HepG2 (cell line): ENCODE measurements at regions not wholly inside any gene's neighbourhood (a gene's known extent, or its start where the extent isn't known, plus 50 kb on each side); places are given as distances from the start of the nearest gene placed in this dataset.

Experiments
- ATAC-seq: fragments of 200-7000 bp; cut with Tn5 transposase; 3 replicates; pipeline ENCODE4 v1.9.1; 2020; ENCODE audit warnings: mild to moderate bottlenecking, moderate library complexity
- BruUV-seq: library from RNA; stranded (reverse); fragments of 400-500 nt; replicated peaks from 2 replicates; lab custom pipeline; 2021; lab: Mats Ljungman, UMichigan
- CTCF ChIA-PET: fragments of 300-600 bp; formaldehyde crosslinking; extraction: SDS; loops from one replicate; lab custom pipeline; 2021; ENCODE audit warnings: low total read pairs, inconsistent platforms, low intra/inter-chr PET ratio; lab: Yijun Ruan, JAX
- POLR2A ChIA-PET: fragments of 350-600 bp; sonication (Branson Sonifier 250); formaldehyde crosslinking; loops from one replicate; lab custom pipeline; 2020; ENCODE audit warnings: antibody characterized with exemption, inconsistent platforms; lab: Yijun Ruan, JAX
- DNase-seq: peaks from one replicate; pipeline ENCODE4 v3.0.0-alpha.2; 2015; ENCODE audit warnings: low spot score
- FAIRE-seq: peaks from 3 replicates; lab custom pipeline; 2011; peaks lifted over from hg19 to GRCh38; lab: Jason Lieb, UNC
- H2AFZ ChIP-seq: one replicate; pipeline ENCODE4 v1.6.1; 2011; ENCODE audit warnings: low read length, inconsistent platforms
- H3K27ac ChIP-seq: fragments of 300-600 bp; 3 replicates; pipeline ENCODE4 v1.8.0; 2011; ENCODE audit warnings: mixed run types, mild to moderate bottlenecking, mixed read lengths, low read length, inconsistent platforms; ENCODE audit not compliant: insufficient read depth; ENCODE audit errors: extremely low read length
- H3K27me3 ChIP-seq, 2 experiments: fragments of 200-600 bp in 1 of 2; 2 replicates in 1 of 2; 3 replicates in 1 of 2; pipeline versions ENCODE4 v1.6.0 to v1.8.0; 2011; ENCODE audit warnings: low read length in 2 of 2, mild to moderate bottlenecking in 2 of 2, moderate library complexity in 2 of 2, inconsistent platforms in 1 of 2; ENCODE audit not compliant: insufficient read depth in 2 of 2, control insufficient read depth in 1 of 2
- H3K36me3 ChIP-seq, 2 experiments: fragments of 200-600 bp in 1 of 2; replicated peaks in 1 of 2; 2 replicates in 1 of 2; 3 replicates in 1 of 2; pipeline versions ENCODE4 v1.5.1 to v1.8.0; 2011; ENCODE audit warnings: low read length in 2 of 2, inconsistent platforms in 1 of 2; ENCODE audit not compliant: insufficient read depth in 2 of 2, control insufficient read depth in 1 of 2
- H3K4me1 ChIP-seq: 2 replicates; pipeline ENCODE4 v1.5.1; 2012; ENCODE audit warnings: low read length, inconsistent platforms; ENCODE audit not compliant: insufficient read depth
- H3K4me2 ChIP-seq: 2 replicates; pipeline ENCODE4 v1.6.0; 2011; ENCODE audit warnings: low read depth, low read length, inconsistent platforms
- H3K4me3 ChIP-seq, 3 experiments: fragments of 200-600 bp in 1 of 3; sonication (generic), shearing (Covaris generic) in 1 of 3; replicated peaks in 1 of 3; 2 replicates each; pipeline ENCODE4 v1.5.1; 2011 to 2016; ENCODE audit warnings: low read length in 3 of 3, inconsistent platforms in 2 of 3, low read depth in 2 of 3, mild to moderate bottlenecking in 2 of 3, control low read depth in 1 of 3, mixed read lengths in 1 of 3; ENCODE audit not compliant: insufficient read depth in 1 of 3
- H3K79me2 ChIP-seq: one replicate; pipeline ENCODE4 v1.6.1; 2011; ENCODE audit warnings: low read length, inconsistent platforms; ENCODE audit not compliant: insufficient read depth
- H3K9ac ChIP-seq: 2 replicates; pipeline ENCODE4 v1.6.0; 2011; ENCODE audit warnings: mild to moderate bottlenecking, low read depth, low read length, inconsistent platforms; ENCODE audit not compliant: insufficient read depth
- H3K9me3 ChIP-seq: 2 replicates; pipeline ENCODE4 v1.5.1; 2012; ENCODE audit warnings: mild to moderate bottlenecking, low read length
- H4K20me1 ChIP-seq: 2 replicates; pipeline ENCODE4 v1.6.0; 2011; ENCODE audit warnings: inconsistent platforms, mild to moderate bottlenecking, low read length, moderate library complexity; ENCODE audit not compliant: insufficient read depth
- HBP1 ChIP-seq: IDR thresholded peaks from 2 replicates; pipeline ENCODE4 v1.6.1; 2016; ENCODE audit warnings: low read depth, control low read depth
- PHF5A ChIP-seq: IDR thresholded peaks from one replicate; pipeline ENCODE4 v1.6.1; 2018; ENCODE audit warnings: low read depth, missing genetic modification reagents; ENCODE audit not compliant: unreplicated experiment
- ZMYM3 ChIP-seq: sonication (generic); formaldehyde crosslinking; IDR thresholded peaks from 2 replicates; pipeline ENCODE4 v1.5.1; 2020; ENCODE audit warnings: mild to moderate bottlenecking, missing genetic modification reagents
- ZNF609 ChIP-seq: sonication (generic); formaldehyde crosslinking; IDR thresholded peaks from 2 replicates; pipeline ENCODE4 v1.4.0; 2020; ENCODE audit warnings: mild to moderate bottlenecking, missing genetic modification reagents, borderline replicate concordance
- WGBS: methylation state at CpG from one replicate; pipeline ENCODE4 v1.1.6; 2017; ENCODE audit warnings: low lambda C conversion rate; 5-methylcytosine and 5-hydroxymethylcytosine counted together
- in situ Hi-C: cut with HindIII; loops from 2 replicates; pipeline ENCODE4 v1.10.0; 2017; ENCODE audit warnings: low pct_unique_long_range_greater_than_20kb; ENCODE audit not compliant: extremely low pct_ligation_motif_present
- intact Hi-C: fragments of 100-400 bp; cut with micrococcal nuclease; formaldehyde crosslinking; loops from one replicate; pipeline ENCODE4 v1.10.0; 2022; ENCODE audit not compliant: unreplicated experiment

- in situ Hi-C loops, result no loop called here
- ChIA-PET POLR2A (no interaction called here), CTCF (no interaction called here)
- Histone ChIP-seq H3K27ac (no peak overlapping the region), H3K9ac (no peak overlapping the region), H3K79me2 (no peaks in the 10 kb centered on the region), H3K4me2 (no peak overlapping the region), H3K9me3 (peaks cover 4% of the 10 kb centered on the region; the same call in 1 of the 2 replicates), H2AFZ (no peak overlapping the region), H3K4me3 (no peak overlapping the region), H3K36me3 (no peaks in the 10 kb centered on the region), H4K20me1 (no peaks in the 10 kb centered on the region), H3K27me3 (no peaks in the 10 kb centered on the region), H3K4me1 (no peaks in the 10 kb centered on the region)
- DNase-seq (no peak), FAIRE-seq (no peak), ATAC-seq (no peak)
- BruUV-seq, result no TSS peak
- intact Hi-C loops, result no loop called here
- WGBS, result 47% methylated on average over 1 of the region's 1 CpG
- no peak for TF ChIP-seq ZMYM3 (CRISPR knock-in tag)
- TF ChIP-seq HBP1, result no peak
- no peak for TF ChIP-seq ZNF609 (CRISPR knock-in tag)
- TF ChIP-seq PHF5A, result no peak
Observed at GRCh38 chr9:106312906-106313305, 550.1 kb upstream of the ZNF462 start.
